HUDEP-2 (cell line): ENCODE measurements at regions not wholly inside any gene's neighbourhood (a gene's known extent, or its start where the extent isn't known, plus 50 kb on each side); places are given as distances from the start of the nearest gene placed in this dataset.

Source experiments
- DNase-seq, 76 experiments: peaks; one replicate each; lab custom pipeline; 2025; ENCODE audit not compliant: unreplicated experiment in 76 of 76; lab: John Stamatoyannopoulos, UW

DNA sequence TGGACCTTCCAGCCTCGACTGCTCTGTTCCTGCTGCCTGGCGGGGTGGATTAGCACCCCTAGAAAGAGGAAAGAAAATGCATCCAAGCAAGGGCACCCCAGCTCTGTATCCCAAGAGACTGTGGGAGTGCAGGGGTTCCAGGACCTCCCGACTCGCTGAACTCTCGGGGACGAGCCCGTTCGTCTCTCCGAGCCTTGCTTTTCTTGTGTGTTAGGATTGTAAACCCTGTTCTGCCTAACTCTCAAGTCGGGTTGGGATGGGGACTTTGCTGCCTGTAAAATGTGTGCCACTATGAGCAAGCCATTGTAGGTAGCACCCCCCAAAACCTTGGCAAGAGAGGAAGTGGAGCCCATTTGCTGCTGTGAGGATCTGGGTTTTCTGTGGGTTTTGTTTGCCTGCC is 73.2 kb upstream of the VRK1 start:
- no peak for DNase-seq

DNA sequence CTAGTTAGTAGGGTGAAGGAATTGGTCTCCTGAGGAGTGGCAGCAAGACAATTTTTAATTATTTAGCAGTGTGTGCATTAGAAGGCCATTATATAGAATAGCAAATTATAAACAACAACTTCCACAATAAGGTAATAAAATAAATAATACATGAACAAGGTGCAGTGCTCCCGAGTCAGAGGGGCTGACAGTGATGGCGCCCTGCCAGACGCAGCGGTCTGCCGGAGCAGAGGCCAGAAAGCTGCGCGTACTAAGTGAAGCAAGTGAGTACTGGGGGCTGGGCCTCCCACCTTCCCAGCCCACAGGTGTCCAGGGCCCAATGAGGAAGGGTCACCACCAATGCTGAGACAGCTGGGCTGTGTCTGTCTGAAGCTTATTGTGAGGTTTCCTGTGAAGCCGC is 72.0 kb upstream of the VRK1 start:
- no peak for DNase-seq

DNA sequence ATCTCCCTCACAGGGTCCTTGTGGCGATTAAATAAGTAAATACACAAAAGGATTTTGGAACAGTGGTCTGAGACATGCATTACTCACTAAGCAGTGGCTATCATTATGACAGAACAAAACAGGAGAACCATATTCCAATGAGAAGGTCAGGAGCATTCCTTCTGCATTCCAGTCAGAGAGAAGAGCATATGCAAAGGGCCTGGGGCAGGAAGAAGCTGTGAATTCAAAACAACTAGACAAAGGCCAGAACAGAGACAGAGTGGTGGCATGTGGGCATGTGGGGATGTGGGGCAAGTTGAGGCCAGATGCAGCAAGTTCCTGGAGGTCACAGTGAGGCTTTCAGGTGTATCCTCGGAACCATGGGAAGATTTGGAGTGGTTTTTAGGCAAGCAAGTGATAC is 70.1 kb upstream of the VRK1 start:
- DNase-seq = no peak

DNA sequence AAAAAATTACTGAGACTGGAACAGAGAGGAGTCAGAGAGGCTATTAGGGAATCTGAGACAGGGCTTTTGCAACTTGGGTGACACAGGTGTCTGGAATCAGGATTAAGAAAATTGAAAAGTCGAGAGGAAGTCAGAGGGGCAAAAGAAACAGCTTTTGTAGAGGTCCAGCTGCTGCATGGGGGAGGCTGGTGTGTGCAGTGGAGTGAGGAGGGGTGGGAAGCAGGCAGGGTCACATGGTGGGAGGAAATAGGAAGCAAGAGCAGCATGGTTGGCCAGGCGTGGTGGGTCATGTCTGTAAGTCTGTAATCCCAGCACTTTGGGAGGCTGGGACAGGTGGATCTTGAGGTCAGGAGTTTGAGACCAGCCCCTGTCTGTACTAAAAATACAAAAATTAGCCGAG is 69.7 kb upstream of the VRK1 start:
- DNase-seq = no peak

DNA sequence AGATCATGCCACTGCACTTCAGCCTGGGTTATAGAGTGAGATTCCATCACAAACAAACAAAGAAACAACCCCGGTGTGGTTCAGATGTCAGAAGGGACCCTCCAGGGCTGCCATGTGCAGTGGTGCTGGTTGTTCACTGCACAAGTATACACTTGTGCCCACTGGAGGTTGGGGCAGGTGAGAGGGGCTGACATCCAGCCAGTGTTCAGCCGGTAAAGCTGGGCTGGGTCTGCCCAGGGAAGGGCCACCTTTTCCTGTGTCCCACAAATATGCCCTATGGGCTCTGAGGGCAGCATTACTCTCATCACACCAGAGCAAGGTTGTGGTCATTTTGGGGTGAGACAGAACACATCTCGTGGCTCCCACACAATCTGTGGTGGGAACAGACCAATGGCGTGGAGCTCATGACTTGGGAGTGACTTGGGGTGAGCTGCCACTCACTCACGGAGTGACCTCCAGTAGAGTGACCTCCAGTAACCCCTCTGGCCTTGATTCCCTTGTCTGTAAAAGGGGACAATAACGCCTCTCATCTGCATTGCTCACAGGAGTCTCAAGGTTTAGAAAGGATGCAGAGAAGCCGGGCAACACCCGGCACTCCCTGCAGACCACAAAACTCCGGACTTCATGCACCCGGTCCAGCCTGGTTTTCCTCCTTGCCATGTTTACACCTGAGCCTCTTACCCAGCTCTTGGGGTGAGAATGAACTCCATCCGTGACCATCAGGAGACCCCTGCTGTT is 69.0 kb upstream of the VRK1 start:
- no peak for DNase-seq

DNA sequence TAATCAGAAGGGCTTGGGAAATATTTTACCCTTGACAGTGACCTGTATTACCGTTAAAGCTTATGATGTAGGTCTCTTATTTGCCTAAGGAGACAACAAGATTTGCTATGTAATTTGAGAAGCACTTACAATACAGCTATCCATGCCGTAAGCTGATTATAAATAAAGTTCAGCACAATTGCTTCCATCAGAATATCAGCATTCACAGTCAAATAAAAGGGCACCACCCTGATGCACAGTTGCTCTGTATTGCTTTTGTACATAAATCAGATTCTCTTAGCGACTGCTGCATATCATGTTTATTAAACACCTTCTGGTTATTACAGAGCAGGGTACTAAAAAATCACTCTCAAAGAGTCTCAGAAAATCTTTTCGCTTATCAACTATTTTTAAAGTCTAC is 67.3 kb upstream of the VRK1 start:
- DNase-seq = no peak

DNA sequence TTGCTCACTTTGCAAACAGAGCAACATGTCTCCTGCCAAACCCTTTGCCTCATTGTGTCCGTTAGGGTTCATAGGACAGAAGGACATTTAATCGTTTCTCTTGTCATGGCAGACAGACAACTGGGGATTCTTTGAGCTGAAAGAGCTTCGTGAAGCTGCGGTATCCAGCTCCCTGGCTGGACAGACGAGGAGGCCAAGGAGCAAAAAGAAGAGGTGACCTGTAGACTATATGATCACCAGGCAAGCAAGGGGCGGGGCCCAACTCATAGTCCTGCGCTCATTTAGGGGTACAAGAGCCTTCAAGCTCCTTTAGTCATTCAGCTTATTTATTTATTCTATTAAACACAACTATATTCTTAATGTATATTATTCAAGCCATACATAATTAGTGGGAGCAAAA is 66.8 kb upstream of the VRK1 start:
- DNase-seq = no peak

DNA sequence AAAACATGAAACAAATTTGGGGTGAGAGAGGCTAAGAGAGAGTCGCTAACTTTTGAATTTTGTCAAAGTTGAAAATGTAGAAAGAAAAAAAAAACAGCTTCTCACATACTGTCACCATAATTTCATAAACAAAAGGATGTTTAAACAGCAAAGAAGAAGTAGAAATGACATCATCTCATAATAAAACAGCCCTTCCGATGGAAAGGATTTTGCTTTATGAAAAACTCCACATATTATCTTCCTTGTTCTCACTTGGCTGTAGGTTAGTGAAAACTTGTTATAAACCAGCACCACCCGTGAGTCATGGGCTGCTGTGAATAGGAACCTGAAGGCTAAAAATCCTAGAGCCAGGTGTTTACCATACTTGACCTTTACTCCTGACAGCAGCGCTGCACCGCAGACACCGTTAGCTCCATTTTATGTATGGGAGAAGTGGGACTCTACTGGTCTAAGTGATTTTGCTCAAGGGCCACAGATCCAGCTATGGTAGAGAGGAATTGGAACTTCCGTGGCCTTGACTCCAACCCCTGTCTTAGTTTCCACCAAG is 63.0 kb upstream of the VRK1 start:
- no peak for DNase-seq

DNA sequence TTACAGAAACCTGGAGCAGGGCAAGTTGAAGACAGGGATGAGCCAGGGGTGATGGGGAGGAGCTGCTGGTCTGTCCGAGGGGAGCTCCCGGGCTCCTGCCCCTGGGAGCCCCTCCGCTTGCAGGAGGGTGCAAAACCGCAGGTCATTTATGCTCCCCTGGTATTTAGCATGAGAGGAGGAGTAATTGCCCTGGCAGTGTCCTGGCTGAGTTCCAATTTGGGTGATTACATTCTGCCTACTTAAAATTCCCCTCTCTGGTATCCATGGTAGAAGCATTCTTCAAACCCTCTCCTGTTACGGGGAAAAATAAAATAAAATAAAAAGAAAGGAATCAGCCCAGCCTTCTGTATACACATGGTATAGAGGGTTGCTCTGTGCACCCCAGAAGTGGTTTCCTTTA is 61.7 kb upstream of the VRK1 start:
- DNase-seq = no peak

DNA sequence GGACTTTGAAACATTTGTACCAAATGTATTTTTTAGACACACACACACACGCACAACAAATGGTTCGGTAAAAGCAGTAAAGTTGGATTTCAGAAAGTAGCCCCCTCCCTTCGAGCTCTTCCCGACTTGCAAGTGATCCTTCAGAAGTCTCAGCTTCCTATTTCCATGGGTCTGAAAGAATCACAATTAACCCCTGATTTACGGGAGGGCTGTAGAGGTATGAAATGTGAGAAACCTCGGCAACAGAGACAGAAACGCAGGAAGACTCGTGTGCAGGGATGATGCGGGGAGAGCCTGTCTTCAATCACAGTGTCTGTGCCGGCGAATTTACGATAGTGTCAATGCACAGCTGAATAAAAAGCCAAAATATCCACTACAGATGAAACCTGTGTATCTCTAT is 60.7 kb upstream of the VRK1 start:
- no peak for DNase-seq

DNA sequence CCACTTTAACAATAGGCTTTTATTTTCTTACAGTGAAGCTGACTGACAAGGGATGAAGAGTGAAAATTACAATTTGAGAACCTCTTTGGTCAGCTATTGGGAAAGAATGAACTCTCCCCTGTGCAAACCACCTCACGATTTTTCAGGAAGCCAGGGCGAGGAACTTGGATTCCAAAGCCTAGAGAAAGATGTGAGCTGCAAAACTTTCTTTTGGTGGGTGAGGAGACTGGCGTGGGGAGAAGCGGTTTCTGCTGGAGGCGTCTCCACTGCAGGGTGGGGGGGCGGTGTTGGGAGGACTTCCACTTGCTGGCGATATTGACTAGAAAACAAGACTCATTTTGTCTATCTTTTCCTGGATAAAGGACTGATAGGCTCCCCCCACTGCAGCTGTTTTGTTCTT is 59.3 kb upstream of the VRK1 start:
- DNase-seq = no peak

DNA sequence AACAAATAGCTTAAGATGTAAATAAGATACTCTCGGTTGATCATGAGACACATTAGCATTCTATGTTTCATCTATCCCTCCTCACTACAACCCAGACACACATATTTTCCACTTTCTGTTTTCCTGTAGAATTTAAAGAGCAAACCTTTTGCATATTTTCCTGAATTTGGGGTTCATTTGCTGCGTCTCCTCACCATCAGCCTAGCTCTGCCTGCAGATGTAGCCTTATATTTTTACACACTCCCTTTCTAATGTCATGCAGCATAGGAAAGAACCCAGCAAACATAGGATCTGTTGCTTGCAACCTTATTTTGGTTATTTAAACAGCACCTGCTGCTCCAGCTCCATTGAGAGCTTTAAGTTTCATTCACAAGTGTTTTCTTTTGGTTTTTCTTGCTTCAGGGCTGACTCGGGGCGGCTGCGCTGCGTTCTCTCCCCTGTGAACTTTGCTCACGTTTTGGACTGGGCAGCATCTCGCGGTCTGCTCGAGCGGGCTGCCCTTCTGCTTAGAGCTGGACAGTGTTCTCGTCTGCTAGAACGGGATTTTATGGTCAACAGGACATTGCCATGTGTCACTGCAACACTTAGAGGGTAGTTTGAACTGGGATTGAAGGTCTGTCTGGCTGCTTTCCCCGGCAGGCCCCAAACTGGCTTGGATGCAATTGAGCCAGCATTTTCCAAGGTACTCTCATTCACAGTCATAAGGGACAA is 57.8 kb upstream of the VRK1 start:
- DNase-seq = no peak

DNA sequence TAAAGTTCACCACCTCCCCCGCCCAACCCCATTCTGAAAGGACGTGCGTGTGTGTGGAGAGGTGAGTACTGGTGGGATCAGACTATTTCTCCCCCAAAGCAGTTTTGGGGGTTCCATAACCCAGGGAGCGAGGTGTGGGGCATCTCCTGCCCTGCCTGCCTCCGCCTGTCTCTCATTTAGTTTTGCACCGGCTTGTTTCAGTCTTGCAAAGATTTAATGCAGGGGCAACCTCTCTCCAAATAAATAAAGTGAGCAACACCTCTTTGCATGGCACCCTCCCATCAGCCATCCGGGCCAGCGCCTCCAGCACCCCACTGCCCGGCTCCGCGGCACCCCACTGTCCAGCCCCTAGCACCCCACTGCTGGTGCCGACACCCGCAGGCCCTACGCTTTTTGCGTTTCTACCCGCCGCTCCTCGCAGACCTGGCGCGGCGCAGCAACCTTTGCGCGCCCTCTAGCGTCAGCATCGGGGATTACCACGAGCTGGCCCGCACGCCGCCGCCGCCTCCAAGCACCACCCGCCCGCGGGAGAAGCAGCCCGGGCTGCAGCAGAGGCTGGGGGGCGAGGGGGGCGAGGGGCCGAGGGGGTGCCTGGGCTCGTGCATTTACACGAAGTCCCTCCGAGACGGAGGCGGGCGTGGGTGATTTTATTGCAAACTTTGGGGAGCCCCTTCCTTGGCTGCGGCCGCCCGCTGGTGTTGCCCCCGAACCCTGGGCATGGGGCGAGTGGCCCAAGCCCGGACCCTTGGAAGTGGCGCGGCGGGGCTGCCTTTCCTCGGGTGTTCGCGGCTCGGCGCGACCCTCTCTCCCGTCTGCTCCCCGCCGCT is 55.8 kb upstream of the VRK1 start:
- peak in 51 of 76 experiments; percentile 0 to 75 (median 35) for DNase-seq

DNA sequence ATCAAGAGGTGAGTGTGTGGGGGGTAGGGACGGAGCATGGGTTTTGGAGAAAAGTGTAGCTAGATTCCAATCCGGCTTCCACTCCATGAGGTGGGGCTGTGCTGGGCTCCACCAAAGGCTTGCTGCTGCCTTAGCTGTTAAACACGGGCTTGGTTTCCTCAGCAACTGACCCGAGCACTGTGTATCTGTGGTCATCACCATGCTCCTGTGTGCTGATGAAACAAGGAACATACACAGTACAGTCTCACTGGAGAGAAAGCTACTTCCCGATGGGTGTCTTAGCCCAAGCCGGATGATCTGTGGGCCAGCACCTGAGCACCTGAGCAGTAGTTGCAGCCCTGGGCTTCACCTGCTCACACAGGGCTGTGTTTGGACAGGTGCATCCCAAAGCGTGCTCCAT is 52.9 kb upstream of the VRK1 start:
- DNase-seq = no peak

DNA sequence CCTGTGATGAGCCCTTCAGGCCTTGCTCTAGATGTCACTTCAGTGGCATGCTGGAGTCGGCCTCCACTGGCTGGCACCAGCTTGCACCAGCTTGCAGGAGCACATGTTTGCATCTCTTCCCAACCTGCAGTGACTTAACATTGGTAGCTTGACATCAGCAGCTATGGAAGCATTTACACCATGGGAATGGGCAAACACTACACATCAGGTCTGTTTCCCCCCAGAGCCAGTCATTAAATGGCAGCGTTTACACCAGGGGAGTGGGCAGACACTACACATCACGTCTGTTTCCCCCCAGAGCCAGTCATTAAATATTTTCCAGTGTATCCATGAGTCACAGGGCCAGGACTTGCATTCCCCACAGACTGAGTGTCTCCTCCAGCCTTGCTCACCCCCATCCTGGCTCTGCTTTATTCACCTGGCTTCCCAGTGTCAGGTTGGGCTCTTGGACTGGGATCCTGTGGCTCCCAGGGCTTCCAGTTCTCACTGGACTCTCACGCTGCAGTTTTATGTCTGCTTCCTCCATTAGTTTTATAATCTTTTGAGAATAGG is 51.6 kb upstream of the VRK1 start:
- DNase-seq = no peak

DNA sequence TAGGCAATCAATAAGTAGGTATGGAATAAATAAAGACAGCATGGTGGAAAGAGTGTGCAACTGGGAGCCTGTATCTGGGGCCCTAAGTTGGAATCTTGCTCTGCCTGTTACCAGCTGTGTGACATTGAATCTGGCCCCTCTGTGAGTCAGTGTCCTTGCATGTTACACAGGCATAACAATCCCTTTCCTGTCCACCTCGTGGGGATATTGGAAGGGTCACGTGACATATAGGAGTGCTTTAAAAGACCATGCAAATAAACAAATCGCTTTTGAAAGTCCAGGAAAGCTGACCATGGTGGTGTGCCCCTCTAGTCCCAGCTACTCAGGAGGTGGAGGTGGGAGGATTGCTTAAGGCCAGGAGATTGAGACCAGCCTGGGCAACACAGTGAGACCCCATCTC is 51.1 kb upstream of the VRK1 start:
- no peak for DNase-seq

DNA sequence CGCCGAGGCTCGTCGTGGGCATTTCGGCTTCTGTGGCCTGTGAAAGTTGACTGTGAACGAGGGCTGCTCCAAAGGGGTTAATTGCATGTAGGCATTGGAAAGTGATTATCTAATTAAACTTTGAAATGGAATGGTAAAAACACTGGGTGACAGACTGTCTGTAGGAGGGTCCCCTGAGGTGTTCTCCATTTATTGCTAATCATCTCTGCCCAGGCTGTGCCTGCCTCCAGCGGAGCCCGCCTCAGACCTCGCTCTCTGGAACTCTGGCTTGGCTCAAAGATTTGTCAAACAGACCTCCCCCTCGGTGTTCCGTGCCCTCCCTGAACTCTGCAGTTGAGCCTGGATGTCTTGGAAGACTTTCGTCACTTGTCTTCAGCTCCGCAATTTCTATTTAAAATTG is 50.2 kb upstream of the VRK1 start:
- no peak for DNase-seq
